ENCODE measurements at regions not wholly inside any gene's neighbourhood (a gene's known extent, or its start where the extent isn't known, plus 50 kb on each side); places are given as distances from the start of the nearest gene placed in this dataset.

DNA sequence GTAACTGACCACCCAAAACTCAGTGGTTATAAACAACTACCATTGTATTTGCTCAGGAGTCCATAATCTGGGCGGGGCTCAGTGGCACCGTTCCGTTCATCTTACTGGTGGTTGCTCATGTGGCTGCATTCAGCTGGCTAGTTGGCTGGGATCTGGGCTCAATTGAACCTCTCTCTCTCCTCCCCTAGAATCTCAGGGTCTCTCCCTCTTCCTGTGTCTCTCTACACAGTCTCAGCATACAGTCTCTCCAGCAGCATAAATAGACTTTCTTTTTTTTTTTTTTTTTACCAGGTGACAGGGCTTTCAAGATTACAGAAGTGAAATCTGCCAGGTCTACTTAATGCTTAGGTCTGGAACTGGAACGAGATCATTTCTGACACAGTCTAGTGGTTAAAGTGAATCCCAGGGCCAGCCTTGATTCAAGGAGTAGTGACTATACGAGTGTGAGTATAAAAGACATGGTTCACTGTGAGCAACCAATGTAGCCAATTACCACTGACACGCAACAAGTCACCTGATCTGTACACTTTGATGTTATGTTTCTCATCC, 193.7 kb upstream of the ESRRG start:
- no peak for TF ChIP-seq SPI1 (IDR thresholded peaks at IDR 0.05; ENCODE audit: borderline replicate concordance, insufficient read depth, low read depth, low read length)
- TF ChIP-seq MTA3 (IDR thresholded peaks at IDR 0.05; ENCODE audit: borderline replicate concordance, low read length): no peak

Measured in GM12878 (cell line).